MCF 10A (cell line): ENCODE measurements at regions not wholly inside any gene's neighbourhood (a gene's known extent, or its start where the extent isn't known, plus 50 kb on each side); places are given as distances from the start of the nearest gene placed in this dataset.

Experiments used
- BruUV-seq: library from RNA; stranded (reverse); fragments of 400-500 nt; replicated peaks from 2 replicates; lab custom pipeline; 2021; lab: Mats Ljungman, UMichigan
- CTCF ChIA-PET: fragments of 300-600 bp; sonication (Branson Sonifier 250); formaldehyde crosslinking; extraction: SDS; loops from one replicate; lab custom pipeline; 2021; ENCODE audit warnings: antibody characterized with exemption, inconsistent platforms; lab: Yijun Ruan, JAX
- POLR2A ChIA-PET: fragments of 300-600, 350-650 bp; sonication (Branson Sonifier 250); formaldehyde crosslinking; extraction: SDS; loops from one replicate; lab custom pipeline; 2020; ENCODE audit warnings: antibody characterized with exemption, inconsistent platforms; lab: Yijun Ruan, JAX
- DNase-seq: peaks from one replicate; pipeline ENCODE4 v3.0.0-alpha.2; 2018; ENCODE audit not compliant: unreplicated experiment
- H3K27ac Mint-ChIP-seq: one replicate; pipeline ENCODE4 v1.8.0; 2022; ENCODE audit warnings: mild to moderate bottlenecking, low read depth, mixed read lengths; ENCODE audit not compliant: unreplicated experiment
- H3K27me3 Mint-ChIP-seq: one replicate; pipeline ENCODE4 v1.8.0; 2022; ENCODE audit warnings: mixed read lengths; ENCODE audit not compliant: insufficient read depth, unreplicated experiment
- H3K36me3 Mint-ChIP-seq: one replicate; pipeline ENCODE4 v1.8.0; 2022; ENCODE audit warnings: mild to moderate bottlenecking, moderate library complexity, mixed read lengths; ENCODE audit not compliant: insufficient read depth, unreplicated experiment
- H3K4me1 Mint-ChIP-seq: one replicate; pipeline ENCODE4 v1.8.0; 2022; ENCODE audit warnings: mixed read lengths; ENCODE audit not compliant: insufficient read depth, unreplicated experiment
- H3K4me3 Mint-ChIP-seq: one replicate; pipeline ENCODE4 v1.8.0; 2022; ENCODE audit warnings: mild to moderate bottlenecking, moderate library complexity, mixed read lengths; ENCODE audit not compliant: unreplicated experiment
- H3K9me3 Mint-ChIP-seq: one replicate; pipeline ENCODE4 v1.8.0; 2022; ENCODE audit warnings: mixed read lengths; ENCODE audit not compliant: unreplicated experiment
- CTCF ChIP-seq: fragments of 200-600 bp; IDR thresholded peaks from one replicate; pipeline ENCODE4 v1.8.0; 2022; ENCODE audit warnings: antibody characterized with exemption, mild to moderate bottlenecking; ENCODE audit not compliant: unreplicated experiment
- intact Hi-C: fragments of 100-400 bp; cut with micrococcal nuclease; formaldehyde crosslinking; loops from 2 replicates; pipeline ENCODE4 v1.14.1; 2022

- no peak overlapping the region for H3K27ac Mint-ChIP-seq
- H3K4me3 Mint-ChIP-seq: no peak overlapping the region
- ChIA-PET POLR2A (no interaction called here), CTCF (interaction anchor here (0.8 kb wide), 1 partner anchor 354 kb away, joined by 3 read pairs; no protein-coding TSS in a partner anchor)
- intact Hi-C loops: no loop called here
- no peaks in the 10 kb centered on the region for H3K27me3 Mint-ChIP-seq
- H3K36me3 Mint-ChIP-seq: no peaks in the 10 kb centered on the region
- no TSS peak for BruUV-seq
- H3K4me1 Mint-ChIP-seq: peaks cover 2% of the 10 kb centered on the region
- TF ChIP-seq CTCF: no peak
- DNase-seq: no peak
- no peaks in the 10 kb centered on the region for H3K9me3 Mint-ChIP-seq
Observed at GRCh38 chr4:123767806-123768205, 371.2 kb downstream of the SPRY1 start.

- intact Hi-C loops: loop anchor here (5.0 to 10.0 kb wide), 4 partner anchors 224 to 669 kb away; no protein-coding TSS in a partner anchor
- TF ChIP-seq CTCF: no peak
- Mint-ChIP-seq H3K4me3 (no peak overlapping the region), H3K27ac (no peak overlapping the region), H3K4me1 (peaks cover 6% of the 10 kb centered on the region), H3K9me3 (no peaks in the 10 kb centered on the region), H3K27me3 (no peaks in the 10 kb centered on the region), H3K36me3 (no peaks in the 10 kb centered on the region)
- POLR2A ChIA-PET: no interaction called here
- CTCF ChIA-PET: interaction anchor here (0.6 to 3.7 kb wide), 7 partner anchors 15 to 553 kb away, joined by 3 to 72 read pairs (median 10); no protein-coding TSS in a partner anchor
- DNase-seq: no peak
- BruUV-seq: no TSS peak
Observed at GRCh38 chr4:123770884-123771283, 374.3 kb downstream of the SPRY1 start.

- H3K27me3 Mint-ChIP-seq: no peaks in the 10 kb centered on the region
- TF ChIP-seq CTCF: no peak
- BruUV-seq: no TSS peak
- ChIA-PET CTCF (interaction anchor here (0.5 to 0.6 kb wide), 4 partner anchors 115 to 778 kb away, joined by 3 read pairs; no protein-coding TSS in a partner anchor), POLR2A (no interaction called here)
- H3K9me3 Mint-ChIP-seq: no peaks in the 10 kb centered on the region
- H3K27ac Mint-ChIP-seq: no peak overlapping the region
- peaks cover 6% of the 10 kb centered on the region for H3K4me1 Mint-ChIP-seq
- H3K4me3 Mint-ChIP-seq: no peak overlapping the region
- intact Hi-C loops: loop anchor here (10.0 kb wide), 2 partner anchors 219 to 421 kb away; no protein-coding TSS in a partner anchor
- DNase-seq: no peak
- no peaks in the 10 kb centered on the region for H3K36me3 Mint-ChIP-seq
Observed at GRCh38 chr4:123776267-123776666, 379.7 kb downstream of the SPRY1 start.

GRCh38 chr4:123777373-123777772 lies 380.8 kb downstream of the SPRY1 start:
- intact Hi-C loops: loop anchor here (10.0 kb wide), 2 partner anchors 217 to 423 kb away; no protein-coding TSS in a partner anchor
- ChIA-PET CTCF (interaction anchor here (0.5 to 1.0 kb wide), 3 partner anchors 16 to 65 kb away, joined by 3 read pairs; no protein-coding TSS in a partner anchor), POLR2A (no interaction called here)
- no peak for DNase-seq
- TF ChIP-seq CTCF: no peak
- Mint-ChIP-seq H3K27ac (no peak overlapping the region), H3K27me3 (no peaks in the 10 kb centered on the region), H3K4me3 (no peak overlapping the region), H3K36me3 (no peaks in the 10 kb centered on the region), H3K9me3 (no peaks in the 10 kb centered on the region), H3K4me1 (peaks cover 6% of the 10 kb centered on the region)
- no TSS peak for BruUV-seq
